PC-3 (cell line): ENCODE measurements at regions not wholly inside any gene's neighbourhood (a gene's known extent, or its start where the extent isn't known, plus 50 kb on each side); places are given as distances from the start of the nearest gene placed in this dataset.
A peak's percentile ranks its signal among the peaks of the same experiment; 100 is the strongest.

Experiments used
- ATAC-seq: fragments of 200-7000 bp; cut with Tn5 transposase; 2 replicates; pipeline ENCODE4 v1.9.1; 2020; ENCODE audit warnings: mild to moderate bottlenecking, moderate library complexity
- BruUV-seq: library from RNA; stranded (reverse); fragments of 400-500 nt; replicated peaks from 2 replicates; lab custom pipeline; 2021; lab: Mats Ljungman, UMichigan
- CTCF ChIA-PET: fragments of 300-600 bp; sonication (Branson Sonifier 250); formaldehyde crosslinking; loops from one replicate; lab custom pipeline; 2022; ENCODE audit warnings: antibody characterized with exemption; lab: Charles Lee
- POLR2A ChIA-PET: fragments of 300-600 bp; sonication (Branson Sonifier 250); formaldehyde crosslinking; loops from one replicate; lab custom pipeline; 2022; ENCODE audit warnings: antibody characterized with exemption; ENCODE audit not compliant: unreplicated experiment; lab: Charles Lee
- DNase-seq: peaks from one replicate; pipeline ENCODE4 v3.0.0-alpha.2; 2015
- H2AFZ ChIP-seq: fragments of 300-600 bp; sonication (generic); 2 replicates; pipeline ENCODE4 v1.6.0; 2016; ENCODE audit warnings: antibody characterized with exemption, low read length
- H3F3A ChIP-seq: fragments of 300-600 bp; sonication (generic); one replicate; pipeline ENCODE4 v1.6.0; 2017; ENCODE audit warnings: antibody characterized with exemption, low read length, control low read depth, mild to moderate bottlenecking; ENCODE audit not compliant: unreplicated experiment
- H3K27ac ChIP-seq: fragments of 300-600 bp; sonication (generic); 2 replicates; pipeline ENCODE4 v1.5.1; 2016; ENCODE audit warnings: mild to moderate bottlenecking, low read length
- H3K27me3 ChIP-seq: fragments of 300-600 bp; sonication (generic); 2 replicates; pipeline ENCODE4 v1.6.1; 2016; ENCODE audit warnings: low read length, mixed read lengths
- H3K36me3 ChIP-seq: fragments of 300-600 bp; sonication (generic); 2 replicates; pipeline ENCODE4 v1.6.1; 2016; ENCODE audit warnings: low read depth, mixed run types, low read length, mixed read lengths
- H3K4me1 ChIP-seq: fragments of 300-600 bp; sonication (generic); 2 replicates; pipeline ENCODE4 v1.5.1; 2016; ENCODE audit warnings: low read length; ENCODE audit not compliant: insufficient read depth
- H3K4me2 ChIP-seq: fragments of 300-600 bp; sonication (generic); 2 replicates; pipeline ENCODE4 v1.6.0; 2016; ENCODE audit warnings: low read length
- H3K4me3 ChIP-seq: fragments of 300-600 bp; sonication (generic); 2 replicates; pipeline ENCODE4 v1.5.1; 2016; ENCODE audit warnings: mild to moderate bottlenecking, low read length, mixed read lengths
- H3K79me2 ChIP-seq: fragments of 300-600 bp; sonication (generic); 2 replicates; pipeline ENCODE4 v1.6.1; 2017; ENCODE audit warnings: low read length, mixed read lengths
- H3K9ac ChIP-seq: fragments of 300-600 bp; sonication (generic); 2 replicates; pipeline ENCODE4 v1.6.0; 2016; ENCODE audit warnings: mild to moderate bottlenecking, low read length
- H3K9me2 ChIP-seq: fragments of 300-600 bp; sonication (generic); replicated peaks from 2 replicates; pipeline ENCODE4 v1.6.1; 2016; ENCODE audit warnings: mixed run types, low read length, mixed read lengths
- H3K9me3 ChIP-seq: fragments of 300-600 bp; sonication (generic); 2 replicates; pipeline ENCODE4 v1.6.1; 2016; ENCODE audit warnings: low read length, mixed read lengths
- H4K20me1 ChIP-seq: fragments of 300-600 bp; sonication (generic); 2 replicates; pipeline ENCODE4 v1.6.1; 2016; ENCODE audit warnings: low read length, mixed read lengths
- EZH2 ChIP-seq: fragments of 300-600 bp; sonication (generic); IDR thresholded peaks from one replicate; pipeline ENCODE4 v1.6.1; 2017; ENCODE audit warnings: antibody characterized with exemption, mild to moderate bottlenecking, low read length; ENCODE audit not compliant: unreplicated experiment
- EZH2phosphoT487 ChIP-seq: fragments of 300-600 bp; sonication (generic); IDR thresholded peaks from 2 replicates; pipeline ENCODE4 v1.6.1; 2018; ENCODE audit warnings: mild to moderate bottlenecking, antibody characterized with exemption, low read length, borderline replicate concordance
- intact Hi-C: fragments of 100-400 bp; cut with micrococcal nuclease; formaldehyde crosslinking; loops from 2 replicates; pipeline ENCODE4 v1.9.0; 2023
- TF ChIP-seq, protein P1 (sequence below): fragments of 300-600 bp; sonication (generic); conservative IDR thresholded peaks from 2 replicates; pipeline ENCODE4 v1.5.1; 2017; ENCODE audit warnings: antibody characterized with exemption, low read depth, mild to moderate bottlenecking, low read length

DNA sequence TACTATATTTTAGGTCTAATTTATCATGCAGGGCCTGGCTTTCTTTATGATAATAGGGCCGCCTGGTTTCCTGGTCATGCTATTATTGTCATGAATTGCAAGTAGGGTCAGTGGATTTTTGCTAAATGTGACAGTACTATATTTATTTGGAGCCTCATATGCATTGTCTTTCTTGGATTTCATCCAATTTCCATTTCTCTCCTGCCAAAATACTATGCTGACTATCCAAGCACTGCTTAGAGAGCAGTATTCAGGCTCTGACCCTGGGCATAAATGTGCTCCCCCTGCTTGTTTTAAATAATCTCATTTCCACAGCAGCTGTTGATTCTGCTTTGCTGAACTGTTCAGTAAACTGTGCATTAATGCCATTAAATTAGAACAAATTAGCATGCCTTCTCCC is 269.3 kb downstream of the GPM6A start:
- H3F3A ChIP-seq, result no peaks in the 10 kb centered on the region
- POLR2A ChIA-PET, result no interaction called here

GRCh38 chr4:175559126-175559525 is 252.9 kb downstream of the GPM6A start:
- CTCF ChIA-PET, result interaction anchor here (0.6 kb wide), 1 partner anchor 332 kb away, joined by 5 read pairs; no protein-coding TSS in a partner anchor
- Histone ChIP-seq H3K4me1 (0 out of 2 replicates have a peak, but pooled peaks cover 5% of the 10 kb centered on the region), H3K27me3 (no peaks in the 10 kb centered on the region), H3K9me3 (no peaks in the 10 kb centered on the region), H3K4me3 (no peak overlapping the region), H3K36me3 (no peaks in the 10 kb centered on the region), H4K20me1 (no peaks in the 10 kb centered on the region), H3K9me2 (no peaks in the 10 kb centered on the region), H2AFZ (no peak overlapping the region), H3K9ac (no peak overlapping the region), H3K4me2 (no peak overlapping the region), H3F3A (no peaks in the 10 kb centered on the region), H3K79me2 (no peaks in the 10 kb centered on the region), H3K27ac (no peak overlapping the region)
- TF ChIP-seq, protein P1, sequence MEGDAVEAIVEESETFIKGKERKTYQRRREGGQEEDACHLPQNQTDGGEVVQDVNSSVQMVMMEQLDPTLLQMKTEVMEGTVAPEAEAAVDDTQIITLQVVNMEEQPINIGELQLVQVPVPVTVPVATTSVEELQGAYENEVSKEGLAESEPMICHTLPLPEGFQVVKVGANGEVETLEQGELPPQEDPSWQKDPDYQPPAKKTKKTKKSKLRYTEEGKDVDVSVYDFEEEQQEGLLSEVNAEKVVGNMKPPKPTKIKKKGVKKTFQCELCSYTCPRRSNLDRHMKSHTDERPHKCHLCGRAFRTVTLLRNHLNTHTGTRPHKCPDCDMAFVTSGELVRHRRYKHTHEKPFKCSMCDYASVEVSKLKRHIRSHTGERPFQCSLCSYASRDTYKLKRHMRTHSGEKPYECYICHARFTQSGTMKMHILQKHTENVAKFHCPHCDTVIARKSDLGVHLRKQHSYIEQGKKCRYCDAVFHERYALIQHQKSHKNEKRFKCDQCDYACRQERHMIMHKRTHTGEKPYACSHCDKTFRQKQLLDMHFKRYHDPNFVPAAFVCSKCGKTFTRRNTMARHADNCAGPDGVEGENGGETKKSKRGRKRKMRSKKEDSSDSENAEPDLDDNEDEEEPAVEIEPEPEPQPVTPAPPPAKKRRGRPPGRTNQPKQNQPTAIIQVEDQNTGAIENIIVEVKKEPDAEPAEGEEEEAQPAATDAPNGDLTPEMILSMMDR, result no peak
- TF ChIP-seq EZH2phosphoT487, result no peak
- intact Hi-C loops, result no loop called here
- DNase-seq (no peak), ATAC-seq (no peak)
- POLR2A ChIA-PET, result no interaction called here
- no TSS peak for BruUV-seq

More for the DNA sequence above, 269.3 kb downstream of the GPM6A start:
- intact Hi-C loops, result no loop called here
- CTCF ChIA-PET, result no interaction called here
- no peak for TF ChIP-seq EZH2
- TF ChIP-seq, protein P1, result no peak
- no peak for TF ChIP-seq EZH2phosphoT487
- DNase-seq (peak; percentile 43), ATAC-seq (peak; percentile 63)
- Histone ChIP-seq H3K9me2 (no peaks in the 10 kb centered on the region), H3K9me3 (no peaks in the 10 kb centered on the region), H3K79me2 (no peaks in the 10 kb centered on the region), H3K27me3 (no peaks in the 10 kb centered on the region), H4K20me1 (no peaks in the 10 kb centered on the region), H3K36me3 (no peaks in the 10 kb centered on the region), H3K4me3 (no peak overlapping the region), H2AFZ (no peak overlapping the region), H3K4me1 (peaks cover 25% of the 10 kb centered on the region), H3K4me2 (0 out of 2 replicates have a peak overlapping the region, but pooled peaks have one; percentile 10), H3K27ac (no peak overlapping the region), H3K9ac (no peak overlapping the region)
- no TSS peak for BruUV-seq

DNA sequence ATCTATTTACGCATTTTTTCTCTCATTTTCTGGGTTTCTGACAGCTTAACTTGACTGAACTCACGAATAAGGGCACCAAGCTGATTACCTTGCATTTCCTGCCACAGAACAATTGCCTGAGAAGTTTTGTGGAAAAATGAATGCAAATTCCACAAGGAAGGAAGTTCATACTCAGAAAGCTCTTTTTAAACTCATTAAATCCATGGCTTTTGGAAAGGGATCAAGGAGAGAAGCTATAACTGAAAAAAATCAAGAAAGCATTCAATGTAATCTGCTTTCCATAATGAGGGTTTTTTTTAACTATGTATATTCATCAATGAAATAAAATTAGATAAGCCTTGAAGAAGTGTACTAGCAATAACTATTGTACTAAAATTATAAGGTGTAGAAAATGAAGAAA is 252.5 kb downstream of the GPM6A start:
- H3K9me3 ChIP-seq, result no peaks in the 10 kb centered on the region
- ChIA-PET CTCF (interaction anchor here (0.6 kb wide), 1 partner anchor 332 kb away, joined by 5 read pairs; no protein-coding TSS in a partner anchor), POLR2A (no interaction called here)
- H3K36me3 ChIP-seq, result no peaks in the 10 kb centered on the region
- TF ChIP-seq EZH2, result no peak
- TF ChIP-seq, protein P1, result no peak
- no peak for TF ChIP-seq EZH2phosphoT487
- H3K79me2 ChIP-seq, result no peaks in the 10 kb centered on the region
- no peak overlapping the region for H2AFZ ChIP-seq
- BruUV-seq, result no TSS peak
- H3K27ac ChIP-seq, result no peak overlapping the region
- DNase-seq (no peak), ATAC-seq (no peak)
- no peaks in the 10 kb centered on the region for H3F3A ChIP-seq
- H3K4me3 ChIP-seq, result no peak overlapping the region
- intact Hi-C loops, result no loop called here
- H3K9ac ChIP-seq, result no peak overlapping the region
- no peaks in the 10 kb centered on the region for H3K9me2 ChIP-seq
- H3K27me3 ChIP-seq, result no peaks in the 10 kb centered on the region
- no peaks in the 10 kb centered on the region for H4K20me1 ChIP-seq
- 0 out of 2 replicates have a peak, but pooled peaks cover 5% of the 10 kb centered on the region for H3K4me1 ChIP-seq
- H3K4me2 ChIP-seq, result no peak overlapping the region
